Prostate gland (tissue), 2 donors: ENCODE measurements at regions not wholly inside any gene's neighbourhood (a gene's known extent, or its start where the extent isn't known, plus 50 kb on each side); places are given as distances from the start of the nearest gene placed in this dataset.

Experiments used
- POLR2A ChIP-seq: fragments of 450-650 bp; IDR thresholded peaks from one replicate; pipeline ENCODE4 v1.6.1; 2016; ENCODE audit warnings: antibody characterized with exemption, mild to moderate bottlenecking
- TF ChIP-seq, protein P1 (sequence below), 4 experiments: fragments of 200-600 bp in 2 of 4; fragments of 450-650 bp in 2 of 4; sonication (generic) in 2 of 4; IDR thresholded peaks; 1 replicate in 3 of 4; 2 replicates in 1 of 4; pipeline ENCODE4 v1.5.1; 2016 to 2019; ENCODE audit warnings: antibody characterized with exemption in 4 of 4, mild to moderate bottlenecking in 2 of 4, moderate library complexity in 2 of 4

GRCh38 chr21:35484032-35484431, 434.9 kb upstream of the RUNX1 start:
- TF ChIP-seq, protein P1, sequence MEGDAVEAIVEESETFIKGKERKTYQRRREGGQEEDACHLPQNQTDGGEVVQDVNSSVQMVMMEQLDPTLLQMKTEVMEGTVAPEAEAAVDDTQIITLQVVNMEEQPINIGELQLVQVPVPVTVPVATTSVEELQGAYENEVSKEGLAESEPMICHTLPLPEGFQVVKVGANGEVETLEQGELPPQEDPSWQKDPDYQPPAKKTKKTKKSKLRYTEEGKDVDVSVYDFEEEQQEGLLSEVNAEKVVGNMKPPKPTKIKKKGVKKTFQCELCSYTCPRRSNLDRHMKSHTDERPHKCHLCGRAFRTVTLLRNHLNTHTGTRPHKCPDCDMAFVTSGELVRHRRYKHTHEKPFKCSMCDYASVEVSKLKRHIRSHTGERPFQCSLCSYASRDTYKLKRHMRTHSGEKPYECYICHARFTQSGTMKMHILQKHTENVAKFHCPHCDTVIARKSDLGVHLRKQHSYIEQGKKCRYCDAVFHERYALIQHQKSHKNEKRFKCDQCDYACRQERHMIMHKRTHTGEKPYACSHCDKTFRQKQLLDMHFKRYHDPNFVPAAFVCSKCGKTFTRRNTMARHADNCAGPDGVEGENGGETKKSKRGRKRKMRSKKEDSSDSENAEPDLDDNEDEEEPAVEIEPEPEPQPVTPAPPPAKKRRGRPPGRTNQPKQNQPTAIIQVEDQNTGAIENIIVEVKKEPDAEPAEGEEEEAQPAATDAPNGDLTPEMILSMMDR (IDR thresholded peaks at IDR 0.05), result no peak
- TF ChIP-seq POLR2A, result no peak
